ENCODE measurements at regions not wholly inside any gene's neighbourhood (a gene's known extent, or its start where the extent isn't known, plus 50 kb on each side); places are given as distances from the start of the nearest gene placed in this dataset.

GRCh38 chr6:156419594-156419993 is 357.6 kb upstream of the ARID1B start:
- Histone ChIP-seq H3K9me3 (ENCODE audit: insufficient read depth, low read length) (no peaks in the 10 kb centered on the region), H3K4me3 (ENCODE audit: low read length) (no peak overlapping the region), H3K27ac (ENCODE audit: low read length) (no peak overlapping the region), H2AFZ (ENCODE audit: low read depth, low read length) (no peak overlapping the region), H3K27me3 (ENCODE audit: low read depth, low read length) (no peaks in the 10 kb centered on the region), H3K79me2 (ENCODE audit: low read length) (no peaks in the 10 kb centered on the region), H4K20me1 (ENCODE audit: insufficient read depth, low read length) (no peaks in the 10 kb centered on the region), H3K36me3 (replicated peaks; ENCODE audit: low read depth, low read length) (no peaks in the 10 kb centered on the region), H3K4me2 (ENCODE audit: low read length) (no peak overlapping the region), H3K9ac (ENCODE audit: low read length) (no peak overlapping the region), H3K4me1 (ENCODE audit: low read length) (no peaks in the 10 kb centered on the region)
- TF ChIP-seq CTCF (IDR thresholded peaks at IDR 0.05; ENCODE audit: low read depth, low read length) (no peak), EZH2phosphoT487 (IDR thresholded peaks at IDR 0.05; ENCODE audit: low read depth) (no peak)

DNA sequence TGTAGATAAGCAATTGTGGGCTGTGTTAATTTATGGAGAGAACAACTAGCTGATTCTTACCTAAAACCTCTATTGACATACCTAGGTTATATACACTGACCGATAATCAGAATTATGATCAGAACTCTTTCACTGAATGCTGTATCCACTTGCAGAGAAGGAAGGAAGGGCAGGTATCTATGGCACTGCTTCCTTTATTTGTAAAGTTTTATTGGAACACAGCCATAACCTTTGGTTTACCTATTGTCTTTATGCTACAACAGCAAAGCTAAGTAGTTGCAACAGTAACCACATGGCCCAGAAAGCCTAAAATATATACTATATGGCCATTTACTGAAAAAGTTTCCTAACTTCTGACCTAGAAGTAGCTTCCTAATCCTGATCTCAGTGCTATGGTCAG is 358.9 kb upstream of the ARID1B start:
- no peaks in the 10 kb centered on the region for H3K79me2 ChIP-seq (ENCODE audit: low read length)
- no peaks in the 10 kb centered on the region for H3K9me3 ChIP-seq (ENCODE audit: insufficient read depth, low read length)
- H3K27ac ChIP-seq (ENCODE audit: low read length): no peak overlapping the region
- H3K9ac ChIP-seq (ENCODE audit: low read length): no peak overlapping the region
- H3K4me1 ChIP-seq (ENCODE audit: low read length): no peaks in the 10 kb centered on the region
- no peak overlapping the region for H3K4me3 ChIP-seq (ENCODE audit: low read length)
- H3K27me3 ChIP-seq (ENCODE audit: low read depth, low read length): no peaks in the 10 kb centered on the region
- H3K4me2 ChIP-seq (ENCODE audit: low read length): no peak overlapping the region
- no peaks in the 10 kb centered on the region for H3K36me3 ChIP-seq (replicated peaks; ENCODE audit: low read depth, low read length)
- TF ChIP-seq CTCF (IDR thresholded peaks at IDR 0.05; ENCODE audit: low read depth, low read length) (no peak), EZH2phosphoT487 (IDR thresholded peaks at IDR 0.05; ENCODE audit: low read depth) (no peak)
- no peak overlapping the region for H2AFZ ChIP-seq (ENCODE audit: low read depth, low read length)
- no peaks in the 10 kb centered on the region for H4K20me1 ChIP-seq (ENCODE audit: insufficient read depth, low read length)

GRCh38 chr6:156416391-156416790 is 360.8 kb upstream of the ARID1B start:
- TF ChIP-seq CTCF (IDR thresholded peaks at IDR 0.05; ENCODE audit: low read depth, low read length): no peak
- no peak for TF ChIP-seq EZH2phosphoT487 (IDR thresholded peaks at IDR 0.05; ENCODE audit: low read depth)
- Histone ChIP-seq H3K79me2 (ENCODE audit: low read length) (no peaks in the 10 kb centered on the region), H2AFZ (ENCODE audit: low read depth, low read length) (no peak overlapping the region), H3K4me2 (ENCODE audit: low read length) (no peak overlapping the region), H4K20me1 (ENCODE audit: insufficient read depth, low read length) (no peaks in the 10 kb centered on the region), H3K4me1 (ENCODE audit: low read length) (no peaks in the 10 kb centered on the region), H3K9ac (ENCODE audit: low read length) (no peak overlapping the region), H3K36me3 (replicated peaks; ENCODE audit: low read depth, low read length) (no peaks in the 10 kb centered on the region), H3K9me3 (ENCODE audit: insufficient read depth, low read length) (no peaks in the 10 kb centered on the region), H3K27me3 (ENCODE audit: low read depth, low read length) (no peaks in the 10 kb centered on the region; the same call in 1 of the 2 replicates), H3K4me3 (ENCODE audit: low read length) (no peak overlapping the region), H3K27ac (ENCODE audit: low read length) (no peak overlapping the region)

GRCh38 chr6:156413154-156413553 is 364.0 kb upstream of the ARID1B start:
- no peaks in the 10 kb centered on the region for H4K20me1 ChIP-seq (ENCODE audit: insufficient read depth, low read length)
- no peaks in the 10 kb centered on the region for H3K79me2 ChIP-seq (ENCODE audit: low read length)
- H3K9ac ChIP-seq (ENCODE audit: low read length): no peak overlapping the region
- H3K36me3 ChIP-seq (replicated peaks; ENCODE audit: low read depth, low read length): no peaks in the 10 kb centered on the region
- no peak overlapping the region for H3K27ac ChIP-seq (ENCODE audit: low read length)
- H3K9me3 ChIP-seq (ENCODE audit: insufficient read depth, low read length): no peaks in the 10 kb centered on the region
- H2AFZ ChIP-seq (ENCODE audit: low read depth, low read length): no peak overlapping the region
- H3K4me1 ChIP-seq (ENCODE audit: low read length): no peaks in the 10 kb centered on the region
- TF ChIP-seq CTCF (IDR thresholded peaks at IDR 0.05; ENCODE audit: low read depth, low read length): no peak
- H3K4me3 ChIP-seq (ENCODE audit: low read length): no peak overlapping the region
- H3K4me2 ChIP-seq (ENCODE audit: low read length): no peak overlapping the region
- H3K27me3 ChIP-seq (ENCODE audit: low read depth, low read length): no peaks in the 10 kb centered on the region; the same call in 1 of the 2 replicates
